ENCODE measurements at regions not wholly inside any gene's neighbourhood (a gene's known extent, or its start where the extent isn't known, plus 50 kb on each side); places are given as distances from the start of the nearest gene placed in this dataset. TPM values are rescaled to one million over a fixed set of nuclear protein-coding genes. Genes with fewer than 3 reads are reported as not detected.

Small RNA genes in the stretch of these regions (small RNA-seq; reads per million reads assigned to genes)
- gene RF00322 (not detected), gene RNU6-499P (not detected)

Data from GM12878 (cell line).